Hypothalamus (tissue), 51 donors: ENCODE measurements at regions not wholly inside any gene's neighbourhood (a gene's known extent, or its start where the extent isn't known, plus 50 kb on each side); places are given as distances from the start of the nearest gene placed in this dataset.
A peak's percentile ranks its signal among the peaks of the same experiment; 100 is the strongest.

Source experiments
- DNase-seq, 51 donors: peaks; one replicate each; lab custom pipeline; 2025; lab: John Stamatoyannopoulos, UW

- DNase-seq = no peak
Observed at GRCh38 chr4:140284456-140284855, 89.0 kb upstream of the SCOC start.

- no peak for DNase-seq
Observed at GRCh38 chr4:140281828-140282552, 91.5 kb upstream of the SCOC start.

GRCh38 chr4:140277576-140277975, 95.9 kb upstream of the SCOC start:
- no peak for DNase-seq

GRCh38 chr4:140271553-140271952, 101.9 kb upstream of the SCOC start:
- DNase-seq = no peak

GRCh38 chr4:140269369-140269768, 104.1 kb upstream of the SCOC start:
- DNase-seq = no peak

GRCh38 chr4:140268186-140268841, 105.1 kb upstream of the SCOC start:
- no peak for DNase-seq

GRCh38 chr4:140267576-140267975, 105.9 kb upstream of the SCOC start:
- no peak for DNase-seq

GRCh38 chr4:140266958-140267568, 106.4 kb upstream of the SCOC start:
- no peak for DNase-seq

- no peak for DNase-seq
Observed at GRCh38 chr4:140260227-140260626, 106.2 kb upstream of the MAML3 start.

GRCh38 chr4:140258476-140258875, 104.5 kb upstream of the MAML3 start:
- DNase-seq = no peak

GRCh38 chr4:140257461-140258305, 103.7 kb upstream of the MAML3 start:
- DNase-seq = peak in 3 of 51 donors; percentile 7 to 23 (median 14)

GRCh38 chr4:140256941-140257340, 103.0 kb upstream of the MAML3 start:
- no peak for DNase-seq

GRCh38 chr4:140256335-140256734, 102.4 kb upstream of the MAML3 start:
- no peak for DNase-seq

GRCh38 chr4:140255927-140256326, 101.9 kb upstream of the MAML3 start:
- no peak for DNase-seq

- DNase-seq = peak in 1 of 51 donors; percentile 19
Observed at GRCh38 chr4:140255467-140255866, 101.5 kb upstream of the MAML3 start.

GRCh38 chr4:140254651-140255299, 100.8 kb upstream of the MAML3 start:
- no peak for DNase-seq

GRCh38 chr4:140253556-140254027, 99.6 kb upstream of the MAML3 start:
- peak in 4 of 51 donors; percentile 37 to 92 (median 52) for DNase-seq

- peak; percentile 4 to 93 (median 66) for DNase-seq
Observed at GRCh38 chr4:140252742-140253555, 99.0 kb upstream of the MAML3 start.

- peak in 16 of 51 donors; percentile 6 to 77 (median 46) for DNase-seq
Observed at GRCh38 chr4:140252141-140252741, 98.3 kb upstream of the MAML3 start.
